ENCODE measurements at regions not wholly inside any gene's neighbourhood (a gene's known extent, or its start where the extent isn't known, plus 50 kb on each side); places are given as distances from the start of the nearest gene placed in this dataset.

- DNase-seq = no peak
Measured at GRCh38 chr16:13394488-13394887, 493.1 kb downstream of the SHISA9 start.

GRCh38 chr16:13397126-13397525 is 495.7 kb downstream of the SHISA9 start:
- no peak for DNase-seq

GRCh38 chr16:13401641-13402040 is 500.2 kb downstream of the SHISA9 start:
- DNase-seq = no peak

- DNase-seq = no peak
Measured at GRCh38 chr16:13402601-13403000, 501.2 kb downstream of the SHISA9 start.

- no peak for DNase-seq
Measured at GRCh38 chr16:13403326-13403725, 501.9 kb downstream of the SHISA9 start.

GRCh38 chr16:13414154-13414553 is 505.8 kb upstream of the ERCC4 start:
- DNase-seq = no peak

- DNase-seq = no peak
Measured at GRCh38 chr16:13419589-13419988, 500.4 kb upstream of the ERCC4 start.

GRCh38 chr16:13421726-13422125 is 498.2 kb upstream of the ERCC4 start:
- DNase-seq = no peak

GRCh38 chr16:13425836-13426235 is 494.1 kb upstream of the ERCC4 start:
- DNase-seq = no peak

- no peak for DNase-seq
Measured at GRCh38 chr16:13426269-13426668, 493.7 kb upstream of the ERCC4 start.

GRCh38 chr16:13426736-13427135 is 493.2 kb upstream of the ERCC4 start:
- no peak for DNase-seq

GRCh38 chr16:13427943-13428342 is 492.0 kb upstream of the ERCC4 start:
- no peak for DNase-seq

GRCh38 chr16:13429416-13429815 is 490.5 kb upstream of the ERCC4 start:
- no peak for DNase-seq

- DNase-seq = no peak
Measured at GRCh38 chr16:13435415-13435814, 484.5 kb upstream of the ERCC4 start.

GRCh38 chr16:13435873-13436474 is 484.0 kb upstream of the ERCC4 start:
- no peak for DNase-seq

GRCh38 chr16:13436641-13437412 is 483.1 kb upstream of the ERCC4 start:
- no peak for DNase-seq

- DNase-seq = no peak
Measured at GRCh38 chr16:13437413-13437795, 482.6 kb upstream of the ERCC4 start.

GRCh38 chr16:13438064-13438463 is 481.9 kb upstream of the ERCC4 start:
- DNase-seq = no peak

GRCh38 chr16:13439766-13440165 is 480.2 kb upstream of the ERCC4 start:
- no peak for DNase-seq

- DNase-seq = no peak
Measured at GRCh38 chr16:13441675-13442074, 478.3 kb upstream of the ERCC4 start.

GRCh38 chr16:13448346-13448745 is 471.6 kb upstream of the ERCC4 start:
- no peak for DNase-seq

- DNase-seq = no peak
Measured at GRCh38 chr16:13453325-13453724, 466.6 kb upstream of the ERCC4 start.

- DNase-seq = no peak
Measured at GRCh38 chr16:13453938-13454553, 465.9 kb upstream of the ERCC4 start.

GRCh38 chr16:13463619-13464018 is 456.3 kb upstream of the ERCC4 start:
- DNase-seq = no peak
